ENCODE measurements at regions not wholly inside any gene's neighbourhood (a gene's known extent, or its start where the extent isn't known, plus 50 kb on each side); places are given as distances from the start of the nearest gene placed in this dataset.

GRCh38 chr5:154107010-154107409, 68.2 kb downstream of the MFAP3 start:
- DNase-seq (no peak), ATAC-seq (no peak)
- intact Hi-C loops (cut with micrococcal nuclease) = no loop called here

GRCh38 chr5:154107756-154108155, 69.0 kb downstream of the MFAP3 start:
- DNase-seq = no peak

GRCh38 chr5:154109416-154110106, 70.8 kb downstream of the MFAP3 start:
- ATAC-seq = no peak
- no peak for DNase-seq
- intact Hi-C loops (cut with micrococcal nuclease) = no loop called here

More at GRCh38 chr5:154107756-154108155, 69.0 kb downstream of the MFAP3 start:
- no peak for ATAC-seq
- intact Hi-C loops (cut with micrococcal nuclease) = no loop called here

- ATAC-seq = no peak
- no peak for DNase-seq
- intact Hi-C loops (cut with micrococcal nuclease) = no loop called here
Observed at GRCh38 chr5:154110107-154110453, 71.3 kb downstream of the MFAP3 start.

GRCh38 chr5:154110716-154111115, 71.9 kb downstream of the MFAP3 start:
- intact Hi-C loops (cut with micrococcal nuclease) = no loop called here
- ATAC-seq = no peak
- no peak for DNase-seq

- DNase-seq (no peak), ATAC-seq (no peak)
- intact Hi-C loops (cut with micrococcal nuclease) = no loop called here
Observed at GRCh38 chr5:154111214-154111613, 72.4 kb downstream of the MFAP3 start.

- intact Hi-C loops (cut with micrococcal nuclease) = no loop called here
- DNase-seq (no peak), ATAC-seq (no peak)
Observed at GRCh38 chr5:154112255-154112654, 73.5 kb downstream of the MFAP3 start.

- DNase-seq (no peak), ATAC-seq (peak; percentile 19)
- intact Hi-C loops (cut with micrococcal nuclease) = no loop called here
Observed at GRCh38 chr5:154115291-154115690, 75.2 kb upstream of the GALNT10 start.

GRCh38 chr5:154117050-154117449, 73.5 kb upstream of the GALNT10 start:
- ATAC-seq (no peak), DNase-seq (no peak)
- intact Hi-C loops (cut with micrococcal nuclease) = no loop called here

GRCh38 chr5:154117930-154118329, 72.6 kb upstream of the GALNT10 start:
- intact Hi-C loops (cut with micrococcal nuclease) = no loop called here
- ATAC-seq (no peak), DNase-seq (no peak)

- no peak for ATAC-seq
- intact Hi-C loops (cut with micrococcal nuclease) = no loop called here
- no peak for DNase-seq
Observed at GRCh38 chr5:154118385-154118784, 72.1 kb upstream of the GALNT10 start.

GRCh38 chr5:154118893-154119336, 71.6 kb upstream of the GALNT10 start:
- peak; percentile 57 for ATAC-seq

GRCh38 chr5:154129013-154129412, 61.5 kb upstream of the GALNT10 start:
- DNase-seq (no peak), ATAC-seq (no peak)
- intact Hi-C loops (cut with micrococcal nuclease) = no loop called here

More at GRCh38 chr5:154118893-154119336, 71.6 kb upstream of the GALNT10 start:
- DNase-seq = no peak
- intact Hi-C loops (cut with micrococcal nuclease) = no loop called here

GRCh38 chr5:154129921-154130320, 60.6 kb upstream of the GALNT10 start:
- no peak for DNase-seq
- intact Hi-C loops (cut with micrococcal nuclease) = no loop called here

GRCh38 chr5:154131817-154132216, 58.7 kb upstream of the GALNT10 start:
- ATAC-seq (peak; percentile 38), DNase-seq (no peak)
- intact Hi-C loops (cut with micrococcal nuclease) = no loop called here

More at GRCh38 chr5:154129921-154130320, 60.6 kb upstream of the GALNT10 start:
- ATAC-seq = no peak

- DNase-seq (no peak), ATAC-seq (no peak)
- intact Hi-C loops (cut with micrococcal nuclease) = no loop called here
Observed at GRCh38 chr5:154132718-154133307, 57.7 kb upstream of the GALNT10 start.

GRCh38 chr5:154133591-154133990, 56.9 kb upstream of the GALNT10 start:
- no peak for DNase-seq
- no peak for ATAC-seq
- intact Hi-C loops (cut with micrococcal nuclease) = no loop called here

- ATAC-seq (no peak), DNase-seq (no peak)
- intact Hi-C loops (cut with micrococcal nuclease) = no loop called here
Observed at GRCh38 chr5:154134499-154134898, 56.0 kb upstream of the GALNT10 start.

GRCh38 chr5:154135125-154135817, 55.3 kb upstream of the GALNT10 start:
- intact Hi-C loops (cut with micrococcal nuclease) = no loop called here
- no peak for ATAC-seq
- DNase-seq = no peak

GRCh38 chr5:154136141-154136540, 54.4 kb upstream of the GALNT10 start:
- intact Hi-C loops (cut with micrococcal nuclease) = no loop called here
- DNase-seq (no peak), ATAC-seq (no peak)

GRCh38 chr5:154138701-154139100, 51.8 kb upstream of the GALNT10 start:
- intact Hi-C loops (cut with micrococcal nuclease) = no loop called here
- ATAC-seq = peak; percentile 94
- peak; percentile 81 for DNase-seq
